CD4-positive, alpha-beta T cell (primary cell): ENCODE measurements at regions not wholly inside any gene's neighbourhood (a gene's known extent, or its start where the extent isn't known, plus 50 kb on each side); places are given as distances from the start of the nearest gene placed in this dataset.

Source experiments
- ATAC-seq: fragments of 200-7000 bp; cut with Tn5 transposase; one replicate; pipeline ENCODE4 v1.10.0; 2022; ENCODE audit warnings: mild to moderate bottlenecking; ENCODE audit not compliant: poor library complexity
- CTCF ChIA-PET: fragments of 350-600 bp; sonication (Branson Sonifier 250); formaldehyde crosslinking; loops from one replicate; lab custom pipeline; 2021; ENCODE audit warnings: antibody characterized with exemption, inconsistent platforms; lab: Charles Lee
- POLR2A ChIA-PET: fragments of 350-600 bp; sonication (Branson Sonifier 250); formaldehyde crosslinking; loops from one replicate; lab custom pipeline; 2021; ENCODE audit warnings: antibody characterized with exemption, inconsistent platforms; lab: Charles Lee
- DNase-seq, 14 experiments: peaks; one replicate each; pipeline ENCODE4 v3.0.0-alpha.2; 2013 to 2020; ENCODE audit warnings: mixed read lengths in 2 of 14
- H3K27ac ChIP-seq, 2 donors: one replicate each; pipeline versions ENCODE4 v1.5.1 to v1.7.0; 2013; ENCODE audit warnings: low read length in 2 of 2, low read depth in 1 of 2, mild to moderate bottlenecking in 1 of 2
- H3K27me3 ChIP-seq, 2 experiments: 1 replicate in 1 of 2; 2 replicates in 1 of 2; pipeline versions ENCODE4 v1.6.1 to v1.7.0; 2013; ENCODE audit warnings: low read length in 2 of 2, control low read depth in 1 of 2, mild to moderate bottlenecking in 1 of 2, moderate library complexity in 1 of 2; ENCODE audit not compliant: insufficient read depth in 2 of 2, control insufficient read depth in 1 of 2
- H3K36me3 ChIP-seq: one replicate; pipeline ENCODE4 v1.6.1; 2013; ENCODE audit warnings: low read length, control low read depth; ENCODE audit not compliant: insufficient read depth
- H3K4me1 ChIP-seq: one replicate; pipeline ENCODE4 v1.6.1; 2013; ENCODE audit warnings: low read length, control low read depth; ENCODE audit not compliant: insufficient read depth
- H3K4me3 ChIP-seq: one replicate; pipeline ENCODE4 v1.5.1; 2013; ENCODE audit warnings: mild to moderate bottlenecking, low read length, moderate library complexity
- H3K9me3 ChIP-seq, 2 experiments: 1 replicate in 1 of 2; 2 replicates in 1 of 2; pipeline versions ENCODE4 v1.6.1 to v1.7.0; 2013; ENCODE audit warnings: low read length in 2 of 2, mild to moderate bottlenecking in 2 of 2, control low read depth in 1 of 2, moderate library complexity in 1 of 2; ENCODE audit not compliant: control insufficient read depth in 1 of 2, insufficient read depth in 1 of 2
- H3K27ac Mint-ChIP-seq: one replicate; pipeline ENCODE4 v1.8.0; 2020; ENCODE audit warnings: mixed read lengths
- H3K27me3 Mint-ChIP-seq: one replicate; pipeline ENCODE4 v1.8.0; 2021; ENCODE audit warnings: mixed read lengths
- H3K36me3 Mint-ChIP-seq: one replicate; pipeline ENCODE4 v1.8.0; 2021; ENCODE audit warnings: low read depth, mixed read lengths
- H3K4me1 Mint-ChIP-seq: one replicate; pipeline ENCODE4 v1.8.0; 2021; ENCODE audit warnings: low read depth, mixed read lengths
- H3K4me3 Mint-ChIP-seq: one replicate; pipeline ENCODE4 v1.8.0; 2020; ENCODE audit warnings: mild to moderate bottlenecking, mixed read lengths
- H3K9me3 Mint-ChIP-seq: one replicate; pipeline ENCODE4 v1.8.0; 2020; ENCODE audit warnings: mixed read lengths
- CTCF ChIP-seq: fragments of 200-600 bp; IDR thresholded peaks from one replicate; pipeline ENCODE4 v1.8.0; 2022; ENCODE audit warnings: antibody characterized with exemption, mild to moderate bottlenecking
- intact Hi-C, 2 experiments: fragments of 100-400 bp; cut with DNase I in 1 of 2; cut with micrococcal nuclease in 1 of 2; formaldehyde crosslinking; loops; one replicate each; pipeline versions ENCODE4 v1.15.1 to v1.9.0; 2023 to 2025; cut with DNase I, micrococcal nuclease

GRCh38 chr3:102183186-102183585 lies 251.6 kb upstream of the ZPLD1 start:
- Mint-ChIP-seq H3K36me3 (no peaks in the 10 kb centered on the region), H3K9me3 (no peaks in the 10 kb centered on the region), H3K4me1 (no peaks in the 10 kb centered on the region), H3K4me3 (no peak overlapping the region), H3K27ac (no peak overlapping the region), H3K27me3 (no peaks in the 10 kb centered on the region)
- DNase-seq (no peak), ATAC-seq (no peak)
- intact Hi-C loops = no loop called here
- no peak overlapping the region for H3K27ac ChIP-seq
- no peaks in the 10 kb centered on the region for H3K27me3 ChIP-seq
- no peak for TF ChIP-seq CTCF
- H3K9me3 ChIP-seq = no peaks in the 10 kb centered on the region
- ChIA-PET CTCF (interaction anchor here (0.5 kb wide), 1 partner anchor 123 kb away, joined by 4 read pairs; no protein-coding TSS in a partner anchor), POLR2A (no interaction called here)
- no peaks in the 10 kb centered on the region for H3K36me3 ChIP-seq
- no peak overlapping the region for H3K4me3 ChIP-seq
- H3K4me1 ChIP-seq = peaks cover 3% of the 10 kb centered on the region

- Histone ChIP-seq H3K27me3 (no peaks in the 10 kb centered on the region), H3K4me1 (peaks cover 3% of the 10 kb centered on the region), H3K27ac (no peak overlapping the region), H3K9me3 (no peaks in the 10 kb centered on the region), H3K4me3 (no peak overlapping the region), H3K36me3 (no peaks in the 10 kb centered on the region)
- POLR2A ChIA-PET = no interaction called here
- H3K4me1 Mint-ChIP-seq = no peaks in the 10 kb centered on the region
- no peak overlapping the region for H3K27ac Mint-ChIP-seq
- TF ChIP-seq CTCF = no peak
- no peaks in the 10 kb centered on the region for H3K9me3 Mint-ChIP-seq
- intact Hi-C loops = no loop called here
- no peak for DNase-seq
- H3K4me3 Mint-ChIP-seq = no peak overlapping the region
- no peak for ATAC-seq
- H3K36me3 Mint-ChIP-seq = no peaks in the 10 kb centered on the region
- H3K27me3 Mint-ChIP-seq = no peaks in the 10 kb centered on the region
- CTCF ChIA-PET = no interaction called here
These were observed 251.2 kb upstream of the ZPLD1 start for GRCh38 chr3:102183623-102184022.

GRCh38 chr3:102189541-102189940 lies 245.3 kb upstream of the ZPLD1 start:
- ChIA-PET CTCF (no interaction called here), POLR2A (no interaction called here)
- no peak overlapping the region for H3K27ac ChIP-seq
- no peaks in the 10 kb centered on the region for H3K27me3 ChIP-seq
- H3K9me3 Mint-ChIP-seq = no peaks in the 10 kb centered on the region
- H3K4me3 Mint-ChIP-seq = no peak overlapping the region
- no peak for TF ChIP-seq CTCF
- H3K4me1 ChIP-seq = no peaks in the 10 kb centered on the region
- H3K4me1 Mint-ChIP-seq = peaks cover 5% of the 10 kb centered on the region
- no peaks in the 10 kb centered on the region for H3K9me3 ChIP-seq
- no peak overlapping the region for H3K4me3 ChIP-seq
- ATAC-seq = no peak
- H3K36me3 ChIP-seq = no peaks in the 10 kb centered on the region
- intact Hi-C loops = no loop called here
- no peak overlapping the region for H3K27ac Mint-ChIP-seq
- H3K36me3 Mint-ChIP-seq = no peaks in the 10 kb centered on the region
- DNase-seq = no peak
- no peaks in the 10 kb centered on the region for H3K27me3 Mint-ChIP-seq
